HG02623 (cell line): ENCODE measurements at regions not wholly inside any gene's neighbourhood (a gene's known extent, or its start where the extent isn't known, plus 50 kb on each side); places are given as distances from the start of the nearest gene placed in this dataset.
"Not testable (repeated sequence)": the region's sequence is repeated elsewhere in the genome, so short reads cannot be mapped to it uniquely, and the experiment has no call there.

Source experiments
- ATAC-seq: cut with Tn5 transposase; IDR thresholded peaks from one replicate; pipeline ENCODE4 v1.9.1; 2021; ENCODE audit warnings: moderate library complexity; ENCODE audit not compliant: unreplicated experiment

- no peak for ATAC-seq
Measured at GRCh38 chr7:13802651-13803050, 186.8 kb downstream of the ETV1 start.

- no peak for ATAC-seq
Measured at GRCh38 chr7:13803134-13803533, 186.3 kb downstream of the ETV1 start.

- not testable (repeated sequence) for ATAC-seq
Measured at GRCh38 chr7:13806089-13806867, 183.2 kb downstream of the ETV1 start.

GRCh38 chr7:13817230-13817629 lies 172.2 kb downstream of the ETV1 start:
- ATAC-seq = not testable (repeated sequence)

GRCh38 chr7:13821152-13821787 lies 168.2 kb downstream of the ETV1 start:
- ATAC-seq = no peak

GRCh38 chr7:13822678-13823077 lies 166.8 kb downstream of the ETV1 start:
- no peak for ATAC-seq

- no peak for ATAC-seq
Measured at GRCh38 chr7:13826752-13827151, 162.7 kb downstream of the ETV1 start.

- no peak for ATAC-seq
Measured at GRCh38 chr7:13827716-13828115, 161.8 kb downstream of the ETV1 start.

- no peak for ATAC-seq
Measured at GRCh38 chr7:13829231-13829630, 160.2 kb downstream of the ETV1 start.

GRCh38 chr7:13829914-13830900 lies 159.3 kb downstream of the ETV1 start:
- no peak for ATAC-seq

GRCh38 chr7:13832346-13832745 lies 157.1 kb downstream of the ETV1 start:
- no peak for ATAC-seq

GRCh38 chr7:13834328-13834761 lies 155.1 kb downstream of the ETV1 start:
- ATAC-seq = no peak

GRCh38 chr7:13835442-13835841 lies 154.0 kb downstream of the ETV1 start:
- ATAC-seq = no peak

- ATAC-seq = no peak
Measured at GRCh38 chr7:13839063-13839462, 150.4 kb downstream of the ETV1 start.
